Psoas muscle (tissue), 7 donors: ENCODE measurements at regions not wholly inside any gene's neighbourhood (a gene's known extent, or its start where the extent isn't known, plus 50 kb on each side); places are given as distances from the start of the nearest gene placed in this dataset.

Experiments used
- ATAC-seq, 4 donors: fragments of 200-7000 bp; cut with Tn5 transposase; one replicate each; pipeline ENCODE4 v1.9.1; 2020; ENCODE audit warnings: moderate library complexity in 3 of 4, mild to moderate bottlenecking in 2 of 4
- DNase-seq, 2 donors: peaks; one replicate each; pipeline ENCODE4 v3.0.0-alpha.2; 2020
- H3K27ac ChIP-seq: fragments of 200-600 bp; one replicate; pipeline ENCODE4 v1.8.0; 2022
- H3K27me3 ChIP-seq, 3 donors: fragments of 200-600 bp in 1 of 3; one replicate each; pipeline versions ENCODE4 v1.6.1 to v1.8.0; 2013 to 2022; ENCODE audit warnings: low read length in 2 of 3, mild to moderate bottlenecking in 2 of 3, moderate library complexity in 1 of 3; ENCODE audit not compliant: insufficient read depth in 3 of 3
- H3K36me3 ChIP-seq, 2 donors: fragments of 200-600 bp in 1 of 2; one replicate each; pipeline versions ENCODE4 v1.6.1 to v1.8.0; 2013 to 2022; ENCODE audit warnings: low read depth in 1 of 2, mild to moderate bottlenecking in 1 of 2, moderate library complexity in 1 of 2; ENCODE audit not compliant: insufficient read depth in 1 of 2
- H3K4me1 ChIP-seq: fragments of 200-600 bp; one replicate; pipeline ENCODE4 v1.8.0; 2022
- H3K4me3 ChIP-seq: fragments of 200-600 bp; one replicate; pipeline ENCODE4 v1.8.0; 2022; ENCODE audit warnings: mild to moderate bottlenecking
- H3K9me3 ChIP-seq: fragments of 200-600 bp; one replicate; pipeline ENCODE4 v1.8.0; 2022
- WGBS, 3 donors: extraction: QIAGEN DNeasy Blood & Tissue Kit; methylation state at CpG; one replicate each; pipeline versions ENCODE4 v1.1.6 to v1.1.7; 2013; 5-methylcytosine and 5-hydroxymethylcytosine counted together
- intact Hi-C, 2 donors: fragments of 100-400 bp; cut with DNase I; formaldehyde crosslinking; loops; one replicate each; pipeline versions ENCODE4 v1.11.0 to v1.14.2; 2022
- TF ChIP-seq, protein P1 (sequence below): fragments of 200-600 bp; IDR thresholded peaks from one replicate; pipeline ENCODE4 v1.8.0; 2022; ENCODE audit warnings: antibody characterized with exemption
- donor health status: healthy with polysubstance abuse.
- donor health status: DM: no; HTN: no; CAD: no; lungs with moderate emphysema.
- donor health status: Bipolar disorder and iron deficiency.
- donor health status: healthy.
- donor health status: DM: yes; HTN: yes; CAD: no.
- donor health status: DM: no; HTN: no; CAD: no.
- donor health status: DM: yes; HTN: yes; CAD: no.

GRCh38 chrX:117843749-117844148 is 272.9 kb downstream of the KLHL13 start:
- Histone ChIP-seq H3K9me3 (no peaks in the 10 kb centered on the region), H3K27ac (no peak overlapping the region), H3K27me3 (no peaks in the 10 kb centered on the region), H3K4me1 (no peaks in the 10 kb centered on the region), H3K4me3 (no peak overlapping the region), H3K36me3 (no peaks in the 10 kb centered on the region)
- WGBS, 3 donors = 65 to 91% (median 91%) methylated on average over 3 of the region's 3 CpGs
- TF ChIP-seq, protein P1, sequence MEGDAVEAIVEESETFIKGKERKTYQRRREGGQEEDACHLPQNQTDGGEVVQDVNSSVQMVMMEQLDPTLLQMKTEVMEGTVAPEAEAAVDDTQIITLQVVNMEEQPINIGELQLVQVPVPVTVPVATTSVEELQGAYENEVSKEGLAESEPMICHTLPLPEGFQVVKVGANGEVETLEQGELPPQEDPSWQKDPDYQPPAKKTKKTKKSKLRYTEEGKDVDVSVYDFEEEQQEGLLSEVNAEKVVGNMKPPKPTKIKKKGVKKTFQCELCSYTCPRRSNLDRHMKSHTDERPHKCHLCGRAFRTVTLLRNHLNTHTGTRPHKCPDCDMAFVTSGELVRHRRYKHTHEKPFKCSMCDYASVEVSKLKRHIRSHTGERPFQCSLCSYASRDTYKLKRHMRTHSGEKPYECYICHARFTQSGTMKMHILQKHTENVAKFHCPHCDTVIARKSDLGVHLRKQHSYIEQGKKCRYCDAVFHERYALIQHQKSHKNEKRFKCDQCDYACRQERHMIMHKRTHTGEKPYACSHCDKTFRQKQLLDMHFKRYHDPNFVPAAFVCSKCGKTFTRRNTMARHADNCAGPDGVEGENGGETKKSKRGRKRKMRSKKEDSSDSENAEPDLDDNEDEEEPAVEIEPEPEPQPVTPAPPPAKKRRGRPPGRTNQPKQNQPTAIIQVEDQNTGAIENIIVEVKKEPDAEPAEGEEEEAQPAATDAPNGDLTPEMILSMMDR = no peak
- intact Hi-C loops = no loop called here
- DNase-seq (no peak), ATAC-seq (no peak)

DNA sequence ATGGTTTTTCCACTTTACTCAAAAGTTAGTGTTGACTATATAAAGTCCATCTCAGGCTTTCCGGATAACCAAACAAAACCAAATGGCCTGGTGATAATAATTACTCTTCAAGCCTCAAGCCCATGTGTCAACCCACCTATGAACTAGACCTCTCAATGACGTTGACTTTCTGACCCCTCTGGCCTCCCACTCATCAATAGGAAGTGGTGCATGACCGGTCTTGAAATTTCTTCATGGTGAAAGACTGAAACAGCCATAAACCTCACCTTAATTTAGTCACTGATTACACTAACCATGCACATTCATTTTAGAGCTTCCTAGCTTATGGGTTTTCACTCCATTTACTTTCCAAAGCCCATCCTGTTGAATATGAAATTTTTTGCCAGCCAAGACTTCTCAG is 276.0 kb downstream of the KLHL13 start:
- Histone ChIP-seq H3K4me1 (no peaks in the 10 kb centered on the region), H3K27me3 (no peaks in the 10 kb centered on the region), H3K4me3 (no peak overlapping the region), H3K27ac (no peak overlapping the region), H3K9me3 (no peaks in the 10 kb centered on the region), H3K36me3 (no peaks in the 10 kb centered on the region)
- 40 to 54% (median 44%) methylated on average over 3 of the region's 3 CpGs for WGBS, 3 donors
- intact Hi-C loops = no loop called here
- TF ChIP-seq, protein P1 = no peak
- ATAC-seq = no peak
- DNase-seq = no peak

DNA sequence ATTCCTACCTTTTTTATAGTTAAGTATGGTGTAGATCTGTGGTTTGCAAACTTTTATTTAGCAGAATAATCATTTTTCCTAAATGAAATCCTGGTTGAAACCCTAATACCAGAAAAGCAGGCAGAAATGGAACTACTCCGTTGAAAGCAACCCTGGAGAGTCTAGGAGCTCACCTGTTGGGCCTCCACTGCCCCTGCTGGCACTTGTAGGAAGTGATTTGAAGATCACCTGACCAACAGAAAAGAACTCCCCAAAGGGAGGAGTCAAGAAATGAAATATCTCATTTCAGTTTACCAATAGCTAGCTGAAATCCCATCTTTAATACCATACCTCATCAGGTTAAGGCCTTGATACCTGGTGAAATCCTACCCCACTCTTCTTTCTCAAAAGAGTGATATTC is 277.1 kb downstream of the KLHL13 start:
- 42 to 100% (median 91%) methylated on average over 1 of the region's 1 CpG for WGBS, 3 donors
- Histone ChIP-seq H3K4me1 (no peaks in the 10 kb centered on the region), H3K27me3 (no peaks in the 10 kb centered on the region), H3K27ac (no peak overlapping the region), H3K36me3 (no peaks in the 10 kb centered on the region), H3K4me3 (no peak overlapping the region), H3K9me3 (no peaks in the 10 kb centered on the region)
- no peak for ATAC-seq
- TF ChIP-seq, protein P1 = no peak
- no peak for DNase-seq
- intact Hi-C loops = no loop called here

DNA sequence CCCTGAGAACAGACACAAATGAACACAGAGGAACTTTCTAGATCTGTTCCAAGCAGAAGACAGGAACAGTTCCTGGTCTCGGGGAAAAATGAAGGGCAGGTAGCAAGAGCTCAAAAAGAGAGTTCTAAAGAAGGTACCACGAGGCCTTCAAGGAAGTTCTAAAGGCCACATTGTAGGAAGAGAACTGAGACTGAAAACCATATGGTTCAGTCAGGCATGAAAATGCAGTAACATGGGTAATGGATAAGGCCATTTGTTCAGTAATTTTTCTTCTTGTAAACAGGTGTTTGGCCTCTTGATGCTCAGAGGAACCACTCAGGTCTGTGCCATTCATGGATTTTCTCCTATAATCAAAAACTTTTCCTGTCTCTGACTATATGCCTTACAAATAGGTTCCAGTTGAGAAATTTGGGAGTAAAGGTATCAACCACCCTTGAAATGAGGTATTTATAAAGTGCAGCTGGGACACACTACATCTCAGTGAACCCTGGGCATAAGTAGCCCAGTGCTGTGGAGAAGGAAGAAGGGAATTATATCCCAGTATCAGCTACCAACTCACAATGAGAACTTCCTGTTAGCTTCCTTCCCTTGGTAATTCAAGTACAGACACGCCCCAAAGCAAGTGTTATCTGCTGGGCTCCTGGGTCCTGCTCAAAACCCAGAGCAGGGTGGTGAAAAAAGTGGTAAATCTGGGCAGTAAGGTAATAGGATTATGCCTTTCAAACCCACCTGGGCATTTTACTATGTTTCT is 277.9 kb downstream of the KLHL13 start:
- Histone ChIP-seq H3K27me3 (no peaks in the 10 kb centered on the region), H3K4me1 (no peaks in the 10 kb centered on the region), H3K4me3 (no peak overlapping the region), H3K9me3 (no peaks in the 10 kb centered on the region), H3K36me3 (no peaks in the 10 kb centered on the region), H3K27ac (no peak overlapping the region)
- TF ChIP-seq, protein P1 = no peak
- intact Hi-C loops = no loop called here
- ATAC-seq = no peak
- no peak for DNase-seq
- WGBS, 3 donors = 54 to 80% (median 78%) methylated on average over 3 of the region's 3 CpGs

GRCh38 chrX:117835034-117835433 is 281.6 kb downstream of the KLHL13 start:
- H3K4me1 ChIP-seq = no peaks in the 10 kb centered on the region
- no peaks in the 10 kb centered on the region for H3K36me3 ChIP-seq
- WGBS, 3 donors = 14 to 29% (median 15%) methylated on average over 3 of the region's 3 CpGs
- no peaks in the 10 kb centered on the region for H3K27me3 ChIP-seq
- no peak overlapping the region for H3K4me3 ChIP-seq
- H3K9me3 ChIP-seq = no peaks in the 10 kb centered on the region
- TF ChIP-seq, protein P1 = no peak
- intact Hi-C loops = no loop called here
- ATAC-seq = no peak
- H3K27ac ChIP-seq = no peak overlapping the region
- no peak for DNase-seq
